Body of pancreas (tissue), 4 donors: ENCODE measurements at regions not wholly inside any gene's neighbourhood (a gene's known extent, or its start where the extent isn't known, plus 50 kb on each side); places are given as distances from the start of the nearest gene placed in this dataset.

Experiments
- ATAC-seq: fragments of 150-250 bp; one replicate; pipeline ENCODE4 v1.9.1; 2016
- DNase-seq, 4 donors: peaks; one replicate each; pipeline ENCODE4 v3.0.0-alpha.2; 2019
- H3K27ac ChIP-seq, 4 donors: fragments of 200-600 bp; sonication (generic); 1 replicate in 3 of 4; 2 replicates in 1 of 4; pipeline versions ENCODE4 v1.5.1 to v1.6.1; 2016 to 2019; ENCODE audit warnings: mild to moderate bottlenecking in 1 of 4, mixed read lengths in 1 of 4, moderate library complexity in 1 of 4
- H3K27me3 ChIP-seq, 2 donors: fragments of 200-600 bp; sonication (generic); one replicate each; pipeline ENCODE4 v1.6.0; 2016; ENCODE audit warnings: mild to moderate bottlenecking in 1 of 2
- H3K36me3 ChIP-seq, 2 donors: fragments of 200-600 bp; sonication (generic); replicated peaks in 1 of 2; 2 replicates each; pipeline ENCODE4 v1.5.1; 2016; ENCODE audit warnings: low read depth in 2 of 2; ENCODE audit not compliant: insufficient read depth in 1 of 2
- H3K4me1 ChIP-seq: fragments of 200-600 bp; sonication (generic); one replicate; pipeline ENCODE4 v1.6.0; 2016
- H3K4me3 ChIP-seq, 2 donors: fragments of 200-600 bp; sonication (generic); 1 replicate in 1 of 2; 2 replicates in 1 of 2; pipeline ENCODE4 v1.5.1; 2016 to 2019
- H3K9me3 ChIP-seq, 3 donors: fragments of 200-600 bp; sonication (generic); 1 replicate in 2 of 3; 2 replicates in 1 of 3; pipeline ENCODE4 v1.5.1; 2016
- CTCF ChIP-seq, 7 experiments: fragments of 450-650 bp in 4 of 7; fragments of 200-600 bp in 3 of 7; sonication (generic) in 3 of 7; IDR thresholded peaks; one replicate each; pipeline ENCODE4 v1.5.1; 2016 to 2019; ENCODE audit warnings: antibody characterized with exemption in 7 of 7
- POLR2A ChIP-seq, 3 donors: fragments of 450-650 bp; IDR thresholded peaks; one replicate each; pipeline ENCODE4 v1.6.1; 2016; ENCODE audit warnings: antibody characterized with exemption in 3 of 3, mild to moderate bottlenecking in 2 of 3
- WGBS, 2 donors: methylation state at CpG; one replicate each; pipeline ENCODE4 v1.1.5; 2017; 5-methylcytosine and 5-hydroxymethylcytosine counted together
- intact Hi-C: fragments of 100-400 bp; cut with DNase I; formaldehyde crosslinking; loops from one replicate; pipeline ENCODE4 v1.15.1; 2023

DNA sequence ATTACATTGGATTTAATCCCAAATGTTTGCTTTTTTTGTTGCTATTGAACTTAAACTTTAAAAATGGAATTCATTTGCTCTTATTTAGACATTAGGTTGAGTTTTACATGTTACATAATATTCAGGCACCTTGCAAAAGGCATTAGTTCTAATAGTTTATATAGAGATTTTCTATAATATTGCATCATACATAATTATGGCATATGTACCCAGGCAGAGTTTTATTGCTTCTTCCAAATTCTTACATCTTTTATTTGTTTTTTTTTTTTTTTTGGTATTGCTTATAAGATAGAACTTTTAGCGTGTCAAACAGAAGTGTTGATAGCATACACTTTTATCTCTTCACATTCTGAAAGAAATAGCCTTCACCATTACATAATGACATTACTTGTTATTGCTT is 487.7 kb downstream of the GABRG1 start:
- no peaks in the 10 kb centered on the region for H3K36me3 ChIP-seq
- H3K27ac ChIP-seq = no peak overlapping the region
- intact Hi-C loops = no loop called here
- no peak for DNase-seq
- ATAC-seq = no peak
- no peaks in the 10 kb centered on the region for H3K27me3 ChIP-seq
- H3K4me3 ChIP-seq = no peak overlapping the region
- TF ChIP-seq POLR2A (IDR thresholded peaks at IDR 0.05) (no peak), CTCF (IDR thresholded peaks at IDR 0.05) (no peak)
- WGBS, 2 donors = 56 to 69% methylated on average over 1 of the region's 1 CpG
- no peaks in the 10 kb centered on the region for H3K9me3 ChIP-seq
- no peaks in the 10 kb centered on the region for H3K4me1 ChIP-seq

DNA sequence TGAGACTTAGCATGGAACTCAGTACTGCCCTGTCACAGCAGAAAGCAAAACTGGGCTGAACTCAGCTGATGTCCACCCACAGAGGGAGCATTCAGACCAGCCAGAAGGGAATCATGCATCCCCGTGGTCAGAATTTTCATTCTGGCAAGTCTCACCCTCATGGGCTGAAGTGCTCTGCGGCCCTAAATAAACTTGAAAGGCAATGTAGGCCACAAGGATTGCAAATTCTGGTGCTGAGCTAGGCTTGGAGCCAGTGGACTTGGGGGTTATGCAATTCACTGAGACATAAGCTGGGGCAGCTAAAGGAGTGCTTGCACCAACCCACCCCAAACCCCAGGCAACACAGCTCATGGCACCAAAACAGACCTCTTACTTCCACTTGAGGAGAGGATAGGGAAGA is 494.1 kb downstream of the GABRG1 start:
- WGBS, 2 donors = 39 to 47% methylated on average over 2 of the region's 2 CpGs
- TF ChIP-seq CTCF (IDR thresholded peaks at IDR 0.05) = no peak
- TF ChIP-seq POLR2A (IDR thresholded peaks at IDR 0.05) = no peak
- ATAC-seq (no peak), DNase-seq (no peak)
- no peak overlapping the region for H3K4me3 ChIP-seq
- H3K27ac ChIP-seq = no peak overlapping the region
- H3K4me1 ChIP-seq = no peaks in the 10 kb centered on the region
- intact Hi-C loops = no loop called here
- H3K36me3 ChIP-seq = no peaks in the 10 kb centered on the region
- no peaks in the 10 kb centered on the region for H3K27me3 ChIP-seq
- peaks cover 0 to 5% (median 0%) of the 10 kb centered on the region in 3 donors for H3K9me3 ChIP-seq

DNA sequence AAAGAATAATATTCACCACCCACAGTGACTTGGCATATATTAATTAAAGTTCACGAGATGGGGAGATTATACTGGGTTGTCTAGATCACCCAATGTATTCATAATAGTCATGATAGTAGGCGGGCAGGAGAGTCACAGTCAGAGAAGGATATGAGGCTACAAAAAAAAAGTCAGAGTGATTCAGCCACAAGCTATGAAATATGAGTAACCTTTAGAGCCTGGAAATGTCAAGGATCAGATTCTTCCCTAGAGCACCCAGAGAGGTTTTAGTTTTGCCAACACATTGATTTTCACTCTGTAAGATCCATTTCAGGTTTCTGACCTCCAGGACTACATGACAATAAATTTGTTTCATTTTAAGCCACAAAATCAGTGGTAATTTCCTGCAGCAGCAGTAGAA is 501.9 kb downstream of the GABRG1 start:
- ATAC-seq (no peak), DNase-seq (no peak)
- TF ChIP-seq CTCF (IDR thresholded peaks at IDR 0.05) (no peak), POLR2A (IDR thresholded peaks at IDR 0.05) (no peak)
- Histone ChIP-seq H3K4me3 (no peak overlapping the region), H3K4me1 (no peaks in the 10 kb centered on the region), H3K9me3 (no peaks in the 10 kb centered on the region), H3K36me3 (no peaks in the 10 kb centered on the region), H3K27ac (no peak overlapping the region), H3K27me3 (no peaks in the 10 kb centered on the region)
- 49 to 55% methylated on average over 2 of the region's 2 CpGs for WGBS, 2 donors
- intact Hi-C loops = no loop called here

DNA sequence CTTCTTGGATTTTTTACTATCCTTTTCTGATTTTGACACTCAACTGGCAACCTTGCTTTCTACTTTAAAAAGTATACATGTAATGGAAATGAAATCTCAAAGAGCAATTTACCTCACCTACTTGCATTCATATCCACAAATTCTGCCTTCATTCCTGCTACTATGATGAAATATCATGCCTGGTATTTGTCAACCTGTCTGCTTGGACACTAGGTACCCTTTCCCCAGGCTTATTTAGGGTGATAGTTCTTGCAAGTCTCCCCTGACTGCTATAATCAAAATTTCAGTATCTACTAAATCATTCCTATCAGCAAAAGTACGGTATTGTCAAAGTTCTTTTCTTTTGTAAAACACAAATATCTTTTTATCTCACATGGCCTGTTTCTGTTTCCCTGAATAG is 503.0 kb downstream of the GABRG1 start:
- Histone ChIP-seq H3K27me3 (no peaks in the 10 kb centered on the region), H3K9me3 (no peaks in the 10 kb centered on the region), H3K27ac (no peak overlapping the region), H3K4me1 (no peaks in the 10 kb centered on the region), H3K36me3 (no peaks in the 10 kb centered on the region), H3K4me3 (no peak overlapping the region)
- intact Hi-C loops = no loop called here
- DNase-seq (no peak), ATAC-seq (no peak)
- TF ChIP-seq POLR2A (IDR thresholded peaks at IDR 0.05) = no peak
- TF ChIP-seq CTCF (IDR thresholded peaks at IDR 0.05) = no peak
- WGBS, 2 donors = 26 to 31% methylated on average over 1 of the region's 1 CpG

- Histone ChIP-seq H3K4me1 (no peaks in the 10 kb centered on the region), H3K36me3 (no peaks in the 10 kb centered on the region), H3K9me3 (no peaks in the 10 kb centered on the region), H3K27ac (no peak overlapping the region), H3K27me3 (no peaks in the 10 kb centered on the region), H3K4me3 (no peak overlapping the region)
- intact Hi-C loops = no loop called here
- DNase-seq = no peak
- TF ChIP-seq POLR2A (IDR thresholded peaks at IDR 0.05) (no peak), CTCF (IDR thresholded peaks at IDR 0.05) (no peak)
- WGBS, 2 donors = 45 to 61% methylated on average over 6 of the region's 6 CpGs
- ATAC-seq = no peak
Measured at GRCh38 chr4:45596379-45597101, 527.3 kb downstream of the GABRG1 start.
